Activated CD4-positive, alpha-beta T cell treated with anti-CD3 and anti-CD28 coated beads for 48 hours (primary cell): ENCODE measurements at regions not wholly inside any gene's neighbourhood (a gene's known extent, or its start where the extent isn't known, plus 50 kb on each side); places are given as distances from the start of the nearest gene placed in this dataset.

Experiments used
- DNase-seq: peaks from one replicate; pipeline ENCODE4 v3.0.0-alpha.2; 2020

GRCh38 chr12:89087876-89088275 is 264.4 kb downstream of the DUSP6 start:
- no peak for DNase-seq

GRCh38 chr12:89087149-89087825 is 265.0 kb downstream of the DUSP6 start:
- no peak for DNase-seq

- no peak for DNase-seq
Measured at GRCh38 chr12:89085421-89085820, 266.9 kb downstream of the DUSP6 start.

GRCh38 chr12:89084751-89085150 is 267.6 kb downstream of the DUSP6 start:
- no peak for DNase-seq

GRCh38 chr12:89083491-89083890 is 268.8 kb downstream of the DUSP6 start:
- DNase-seq, result no peak

GRCh38 chr12:89082370-89082753 is 269.9 kb downstream of the DUSP6 start:
- no peak for DNase-seq

GRCh38 chr12:89081719-89082369 is 270.5 kb downstream of the DUSP6 start:
- DNase-seq, result no peak

- no peak for DNase-seq
Measured at GRCh38 chr12:89080793-89081465, 271.4 kb downstream of the DUSP6 start.

GRCh38 chr12:89075880-89076540 is 276.3 kb downstream of the DUSP6 start:
- DNase-seq, result no peak

- DNase-seq, result no peak
Measured at GRCh38 chr12:89073659-89074058, 278.6 kb downstream of the DUSP6 start.

GRCh38 chr12:89073027-89073398 is 279.3 kb downstream of the DUSP6 start:
- DNase-seq, result no peak

GRCh38 chr12:89072294-89073026 is 279.8 kb downstream of the DUSP6 start:
- no peak for DNase-seq

GRCh38 chr12:89070603-89071002 is 281.7 kb downstream of the DUSP6 start:
- peak; percentile 61 for DNase-seq

- DNase-seq, result no peak
Measured at GRCh38 chr12:89069431-89069830, 282.9 kb downstream of the DUSP6 start.

- no peak for DNase-seq
Measured at GRCh38 chr12:89067421-89068187, 284.7 kb downstream of the DUSP6 start.

- DNase-seq, result peak; percentile 20
Measured at GRCh38 chr12:89064780-89065179, 287.5 kb downstream of the DUSP6 start.

- DNase-seq, result no peak
Measured at GRCh38 chr12:89064151-89064550, 288.1 kb downstream of the DUSP6 start.

- no peak for DNase-seq
Measured at GRCh38 chr12:89062996-89063395, 289.3 kb downstream of the DUSP6 start.

GRCh38 chr12:89059721-89060541 is 292.4 kb downstream of the DUSP6 start:
- DNase-seq, result no peak

- no peak for DNase-seq
Measured at GRCh38 chr12:89059056-89059455, 293.2 kb downstream of the DUSP6 start.

- DNase-seq, result no peak
Measured at GRCh38 chr12:89058402-89058801, 293.9 kb downstream of the DUSP6 start.
